Activated CD4-positive, alpha-beta T cell treated with anti-CD3 and anti-CD28 coated beads for 48 hours (primary cell): ENCODE measurements at regions not wholly inside any gene's neighbourhood (a gene's known extent, or its start where the extent isn't known, plus 50 kb on each side); places are given as distances from the start of the nearest gene placed in this dataset.

Experiments used
- DNase-seq: peaks from one replicate; pipeline ENCODE4 v3.0.0-alpha.2; 2020

- DNase-seq, result no peak
Observed at GRCh38 chr4:159503236-159504008, 400.5 kb downstream of the RAPGEF2 start.

GRCh38 chr4:159504684-159505083 lies 401.8 kb downstream of the RAPGEF2 start:
- no peak for DNase-seq

GRCh38 chr4:159505266-159505975 lies 402.5 kb downstream of the RAPGEF2 start:
- no peak for DNase-seq

DNA sequence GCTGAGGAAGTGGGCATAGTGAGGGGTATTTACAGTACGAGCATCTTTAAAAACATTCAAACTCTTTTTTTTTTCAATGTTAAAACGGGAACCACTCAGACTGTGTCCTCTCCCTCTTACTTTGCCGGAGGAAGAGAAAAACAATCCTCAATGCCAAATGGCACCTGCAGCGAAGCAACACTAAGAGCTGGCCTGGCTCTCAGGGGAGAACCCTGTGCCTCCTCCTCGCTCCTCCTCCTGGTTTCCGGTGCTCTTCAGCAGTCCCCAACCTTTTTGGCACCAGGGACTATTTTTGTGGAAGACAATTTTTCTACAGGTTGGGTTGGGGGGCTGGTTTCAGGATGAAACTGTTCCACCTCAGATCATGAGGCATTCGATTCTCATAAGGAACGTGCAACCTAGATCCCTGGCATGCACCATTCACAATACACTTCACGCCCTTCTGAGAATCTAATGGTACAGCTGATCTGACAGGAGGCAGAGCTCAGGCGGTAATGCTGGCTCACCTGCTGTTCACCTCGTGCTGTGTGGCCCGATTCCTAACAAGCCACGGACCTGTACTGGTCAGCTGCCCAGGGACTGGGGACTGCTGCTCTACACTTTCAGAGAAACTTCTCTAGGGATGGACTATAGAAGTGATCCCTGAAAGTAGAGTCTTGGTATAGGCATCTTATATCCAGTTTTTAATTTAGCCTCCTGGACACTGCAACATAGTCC lies 404.1 kb downstream of the RAPGEF2 start:
- DNase-seq, result no peak

DNA sequence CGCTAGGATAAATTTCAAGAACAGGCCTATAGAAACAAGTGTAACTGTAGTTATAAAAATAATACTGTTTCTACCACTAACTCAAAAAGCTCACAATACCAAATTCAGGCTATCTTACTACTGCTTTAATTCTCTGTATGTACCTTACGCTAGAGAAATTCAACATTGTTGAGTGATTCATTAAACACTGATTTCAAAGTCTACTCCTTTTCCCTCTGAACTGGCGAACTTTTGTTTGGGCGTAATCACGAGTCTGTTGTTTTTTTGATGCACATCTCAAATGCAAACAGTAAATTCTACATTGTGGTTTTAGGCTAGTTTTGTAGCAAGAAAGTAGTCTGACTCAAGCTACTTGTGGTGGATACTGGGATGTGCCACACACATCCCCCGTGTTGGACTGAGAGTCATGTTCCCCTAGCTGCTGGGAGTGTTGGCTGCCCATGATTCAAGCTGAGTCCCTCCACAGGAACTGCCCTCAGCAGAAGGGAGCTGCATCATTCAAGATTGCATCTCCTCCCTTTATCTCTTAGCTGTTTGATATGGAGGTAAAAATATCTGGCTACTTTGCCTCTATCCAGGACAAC lies 406.1 kb downstream of the RAPGEF2 start:
- DNase-seq, result no peak

- DNase-seq, result no peak
Observed at GRCh38 chr4:159512348-159512747, 409.5 kb downstream of the RAPGEF2 start.

DNA sequence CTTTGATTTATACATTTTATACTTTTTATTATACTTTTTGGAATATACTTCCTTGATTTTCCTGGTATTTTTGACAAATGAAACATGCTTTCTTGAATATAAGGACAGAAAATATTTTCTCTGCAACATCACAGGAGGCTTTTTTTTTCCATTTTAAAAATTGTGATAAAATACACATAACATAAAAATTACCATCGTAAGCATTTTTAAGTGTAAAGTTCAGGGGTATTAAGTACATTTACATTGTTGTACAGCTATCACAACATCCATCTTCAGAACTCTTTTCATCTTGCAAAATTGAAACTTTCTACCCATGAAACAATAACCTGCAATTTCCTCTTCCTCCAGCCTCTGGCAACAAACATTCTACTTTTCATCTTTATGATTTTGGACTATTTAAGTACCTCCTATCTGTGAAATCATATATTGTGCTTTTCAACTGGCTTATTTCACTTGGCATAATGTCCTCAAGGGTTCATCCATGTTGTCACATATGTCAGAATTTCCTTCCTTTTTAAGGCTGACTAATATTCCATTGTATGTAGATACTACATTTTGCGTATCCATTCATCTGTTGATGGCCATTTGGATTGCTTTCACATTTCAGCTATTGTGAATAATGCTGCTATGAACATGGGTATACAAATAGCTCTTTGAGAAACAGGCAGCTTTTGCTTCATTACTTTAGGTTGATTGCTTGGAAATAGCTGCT lies 412.6 kb downstream of the RAPGEF2 start:
- DNase-seq, result no peak

GRCh38 chr4:159516556-159517140 lies 413.8 kb downstream of the RAPGEF2 start:
- DNase-seq, result no peak

- no peak for DNase-seq
Observed at GRCh38 chr4:159520074-159520473, 417.2 kb downstream of the RAPGEF2 start.

DNA sequence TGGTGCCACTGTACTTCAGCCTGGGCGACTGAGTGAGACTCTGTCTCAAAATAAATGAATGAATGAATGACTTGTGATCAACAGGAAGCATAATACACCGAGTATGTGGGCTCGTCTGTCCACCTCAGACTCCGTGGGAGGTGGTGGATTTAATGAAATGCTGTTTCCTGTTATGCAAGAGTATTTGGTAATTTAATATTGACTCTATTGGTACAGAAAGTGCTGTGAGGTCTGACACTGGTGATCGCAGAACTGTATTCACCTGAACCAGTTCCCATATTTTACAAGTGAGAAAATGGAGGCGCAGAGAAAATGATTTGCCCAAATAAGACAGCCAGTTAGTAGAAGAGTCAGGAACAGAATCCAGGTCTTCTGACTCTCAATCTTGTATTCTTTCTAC lies 423.3 kb downstream of the RAPGEF2 start:
- DNase-seq, result no peak

DNA sequence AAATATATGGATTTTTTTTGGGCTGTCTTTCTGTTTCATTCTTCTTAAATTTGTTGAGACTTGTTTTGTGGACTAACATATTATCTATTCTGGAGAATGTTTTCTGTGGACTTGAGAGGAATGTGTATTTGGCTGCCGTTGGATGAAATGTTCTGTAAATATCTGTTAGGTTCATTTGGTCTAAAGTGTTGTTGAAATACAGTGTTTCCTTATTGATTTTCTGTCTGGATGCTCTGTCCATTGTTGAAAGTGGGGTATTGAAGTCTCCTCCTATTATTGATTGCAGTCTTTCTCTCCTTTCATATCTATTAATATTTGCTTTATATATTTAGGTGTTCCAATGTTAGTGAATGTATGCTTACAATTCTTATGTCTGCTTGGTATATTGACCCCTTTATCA lies 431.8 kb downstream of the RAPGEF2 start:
- DNase-seq, result no peak

DNA sequence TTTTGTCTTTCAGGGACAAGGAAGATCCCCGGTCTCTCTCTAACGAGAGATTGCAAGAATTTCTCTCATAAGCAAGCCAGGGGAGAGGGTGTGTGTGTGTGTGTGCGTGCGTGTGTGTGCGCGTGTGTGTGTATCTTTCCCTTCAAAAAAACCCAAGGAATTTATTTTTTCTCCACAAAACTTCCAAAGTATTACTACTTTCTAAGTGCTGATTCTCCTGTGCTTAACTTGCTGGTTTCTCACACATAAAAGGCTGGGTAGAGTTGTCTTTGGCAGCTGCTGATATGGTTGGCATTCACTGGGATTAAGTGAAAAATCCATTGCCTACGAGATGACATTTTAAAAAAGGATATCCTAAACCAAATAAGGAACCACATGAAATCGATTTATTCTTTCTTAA lies 435.7 kb downstream of the RAPGEF2 start:
- DNase-seq, result no peak

DNA sequence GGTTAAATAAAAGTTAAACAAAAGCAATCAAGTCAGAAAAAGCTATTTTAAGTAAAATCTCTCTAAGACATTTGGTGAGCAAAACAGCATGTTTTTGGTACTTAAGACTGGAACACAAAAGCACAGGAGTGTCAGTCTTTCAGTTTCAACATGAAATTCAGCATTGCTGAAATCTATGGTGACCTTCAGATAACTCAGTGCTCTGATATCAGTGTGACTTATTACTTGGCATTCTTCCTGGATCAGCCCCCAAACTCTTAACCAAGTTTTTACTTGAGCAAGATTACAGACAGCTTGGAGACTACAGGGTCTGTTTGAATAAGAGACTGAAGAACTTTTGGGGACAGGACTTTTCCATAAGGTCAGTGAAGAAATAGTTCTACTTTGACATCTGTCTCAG lies 437.2 kb downstream of the RAPGEF2 start:
- no peak for DNase-seq

DNA sequence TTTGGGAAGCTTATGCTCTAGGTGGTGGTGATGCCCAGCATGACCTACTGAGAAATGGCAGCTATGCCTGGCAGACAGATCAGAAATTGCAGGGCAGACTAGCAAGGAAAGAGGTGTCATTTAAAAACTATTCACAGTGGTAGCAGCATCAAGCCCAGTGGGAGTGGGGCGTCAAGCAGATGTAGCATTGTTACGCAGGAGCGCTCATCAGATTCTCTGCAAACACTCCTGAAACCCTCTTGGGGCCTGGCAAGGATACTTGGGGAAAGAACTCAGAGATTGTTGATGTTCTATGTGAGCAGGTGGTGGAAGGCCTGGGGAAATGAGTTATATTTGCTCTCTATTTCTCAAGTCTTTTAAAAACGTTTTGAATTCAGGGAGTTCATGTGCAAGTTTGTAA lies 437.6 kb downstream of the RAPGEF2 start:
- no peak for DNase-seq

GRCh38 chr4:159541143-159541542 lies 438.3 kb downstream of the RAPGEF2 start:
- DNase-seq, result no peak

DNA sequence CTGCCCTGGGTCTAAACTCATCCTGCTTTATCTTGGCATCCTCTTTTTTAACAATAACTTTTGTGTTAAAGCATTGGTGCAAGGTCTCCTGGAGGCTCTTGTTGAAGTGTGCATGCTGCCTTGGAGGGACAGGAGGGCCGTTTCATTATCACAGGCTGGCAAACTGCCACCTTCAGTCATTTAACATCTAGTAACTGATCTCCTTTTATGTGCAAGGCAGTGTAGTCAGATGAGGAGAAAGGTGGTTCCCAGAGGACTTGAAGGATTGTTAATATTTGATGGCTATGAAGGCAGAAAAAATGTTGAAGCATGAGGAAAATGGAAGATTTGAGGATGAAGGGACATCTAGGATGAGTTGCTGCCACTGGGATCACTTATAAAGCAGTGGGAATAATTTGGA lies 439.4 kb downstream of the RAPGEF2 start:
- DNase-seq, result no peak

GRCh38 chr4:159543831-159544230 lies 441.0 kb downstream of the RAPGEF2 start:
- no peak for DNase-seq

GRCh38 chr4:159545556-159545955 lies 442.7 kb downstream of the RAPGEF2 start:
- no peak for DNase-seq

DNA sequence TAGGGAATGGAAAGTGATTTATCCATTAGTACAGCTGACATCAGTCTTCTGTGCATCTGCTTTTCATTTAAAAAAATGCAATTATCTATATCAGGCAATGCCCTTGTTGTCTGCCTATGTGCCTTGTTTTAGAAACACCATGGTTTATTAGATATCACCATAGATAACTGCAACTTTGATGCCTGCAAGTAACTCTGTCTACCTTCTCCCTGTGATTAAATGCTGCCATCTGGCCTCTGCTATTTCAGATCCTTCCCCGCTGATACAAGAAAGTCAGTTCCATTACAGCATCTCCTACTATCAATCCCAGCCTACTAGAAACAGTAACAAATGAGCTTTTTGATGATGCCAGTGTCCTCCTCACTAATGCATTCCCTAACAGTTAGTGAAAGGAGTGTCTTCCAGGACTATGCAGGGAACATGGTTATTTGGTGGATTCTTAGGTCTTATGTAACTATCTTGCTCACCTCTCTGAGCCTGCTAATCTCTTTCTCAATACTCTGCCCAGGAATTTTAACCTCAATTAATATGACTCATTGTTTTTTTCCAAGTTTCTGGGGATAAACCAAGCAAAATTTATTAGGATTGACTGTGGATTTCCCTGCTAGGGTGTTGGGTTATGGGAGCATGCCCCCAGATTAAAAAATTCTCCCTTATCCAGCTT lies 444.9 kb downstream of the RAPGEF2 start:
- no peak for DNase-seq

- DNase-seq, result no peak
Observed at GRCh38 chr4:159549098-159549518, 446.2 kb downstream of the RAPGEF2 start.

GRCh38 chr4:159551281-159551680 lies 448.4 kb downstream of the RAPGEF2 start:
- DNase-seq, result no peak
